ENCODE measurements at regions not wholly inside any gene's neighbourhood (a gene's known extent, or its start where the extent isn't known, plus 50 kb on each side); places are given as distances from the start of the nearest gene placed in this dataset.

DNA sequence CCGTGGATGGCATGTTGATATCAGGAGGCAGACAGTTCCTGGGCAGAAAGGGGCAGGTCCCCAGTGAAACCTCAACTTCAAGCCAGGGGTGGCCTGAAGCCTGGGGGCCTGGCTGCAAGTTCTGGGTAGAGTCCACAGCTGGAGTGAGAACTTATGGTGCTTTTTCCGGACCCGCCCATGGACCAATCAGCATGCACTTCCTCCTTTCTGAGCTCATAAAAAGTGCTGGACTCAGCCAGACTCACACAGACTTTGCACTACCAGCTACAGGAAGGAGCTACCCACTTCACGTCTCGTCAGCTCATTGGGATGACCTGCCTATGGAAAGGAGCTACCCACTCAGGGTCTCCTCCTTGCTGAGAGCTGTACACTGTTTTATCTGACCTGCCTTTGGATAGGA is 183.1 kb upstream of the MC4R start:
- DNase-seq (ENCODE audit: low spot score): no peak

DNA sequence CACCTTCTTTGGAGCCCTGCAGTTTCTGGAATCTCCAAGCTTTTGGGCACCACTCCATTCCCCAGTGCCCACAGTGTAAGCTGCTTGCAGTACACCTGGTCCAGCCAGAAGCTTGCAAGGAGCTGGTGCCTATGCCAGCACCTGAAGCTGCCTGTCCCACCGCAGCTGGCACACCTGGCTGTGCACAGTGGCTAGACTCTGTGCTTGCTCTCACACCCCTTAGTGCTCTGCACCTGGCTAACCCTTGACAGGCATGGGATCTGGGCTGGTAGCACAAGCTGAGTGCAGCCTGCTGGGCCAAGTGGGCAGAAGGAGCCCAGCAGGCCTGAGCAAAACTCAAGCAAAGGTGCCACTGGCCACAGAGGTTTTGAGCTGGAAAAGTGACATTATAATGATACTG is 183.8 kb upstream of the MC4R start:
- DNase-seq (ENCODE audit: low spot score): no peak

DNA sequence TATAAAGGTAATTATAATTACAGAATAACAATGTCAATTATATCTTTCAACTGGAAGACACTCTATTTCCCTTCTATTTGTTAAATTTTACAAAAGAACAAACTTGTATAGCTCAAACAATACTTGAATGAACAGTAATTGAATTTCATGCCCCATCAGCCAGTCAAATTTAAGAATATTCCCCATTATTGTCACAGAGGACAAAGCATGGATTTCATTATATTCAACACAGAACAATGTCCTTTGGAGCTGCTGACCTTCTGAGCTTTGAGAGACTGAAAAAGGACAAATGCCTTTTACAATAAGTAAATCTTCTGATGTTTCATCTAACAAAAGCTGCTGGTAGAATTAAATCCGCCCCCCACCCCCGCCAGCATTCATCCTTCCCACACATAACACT is 187.5 kb upstream of the MC4R start:
- DNase-seq (ENCODE audit: low spot score): no peak

DNA sequence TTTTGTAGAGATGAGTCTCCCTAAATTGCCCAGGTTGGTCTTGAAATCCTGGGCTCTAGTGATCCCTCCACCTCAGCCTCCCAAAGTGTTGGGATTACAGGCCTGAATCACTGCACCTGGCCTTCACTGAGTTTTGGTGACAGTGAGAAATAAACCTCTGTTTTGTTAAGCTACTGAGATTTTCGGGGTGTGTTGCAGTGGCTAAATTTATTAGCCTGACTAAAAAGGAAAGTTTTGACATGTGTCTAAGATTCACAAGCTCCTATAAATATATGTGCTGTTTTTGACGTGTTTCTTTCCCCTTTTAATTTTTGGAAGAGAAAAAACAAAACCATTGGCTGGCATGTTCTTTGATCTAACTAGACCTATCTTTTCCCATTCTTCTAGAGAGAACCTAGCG is 190.5 kb upstream of the MC4R start:
- DNase-seq (ENCODE audit: low spot score): no peak

DNA sequence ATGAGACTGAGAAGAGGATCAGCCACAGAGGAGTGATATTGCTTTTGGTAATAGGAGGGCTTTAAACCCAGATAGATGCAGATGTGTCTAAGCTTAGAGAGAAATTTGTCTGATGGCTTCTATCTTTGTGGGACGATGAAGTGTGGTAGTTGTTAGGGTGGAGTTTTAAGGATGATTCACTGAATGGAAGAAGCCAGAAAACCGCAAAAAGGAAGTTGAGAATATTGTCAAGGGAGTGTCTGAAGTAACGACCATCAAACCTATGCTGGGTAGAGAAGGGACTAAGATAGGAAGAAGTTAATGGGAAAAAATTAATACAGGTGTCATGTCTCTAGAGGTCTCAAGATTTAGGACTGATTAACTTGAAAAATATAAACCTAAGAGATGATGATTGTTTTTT is 195.6 kb upstream of the MC4R start:
- DNase-seq (ENCODE audit: low spot score): no peak

DNA sequence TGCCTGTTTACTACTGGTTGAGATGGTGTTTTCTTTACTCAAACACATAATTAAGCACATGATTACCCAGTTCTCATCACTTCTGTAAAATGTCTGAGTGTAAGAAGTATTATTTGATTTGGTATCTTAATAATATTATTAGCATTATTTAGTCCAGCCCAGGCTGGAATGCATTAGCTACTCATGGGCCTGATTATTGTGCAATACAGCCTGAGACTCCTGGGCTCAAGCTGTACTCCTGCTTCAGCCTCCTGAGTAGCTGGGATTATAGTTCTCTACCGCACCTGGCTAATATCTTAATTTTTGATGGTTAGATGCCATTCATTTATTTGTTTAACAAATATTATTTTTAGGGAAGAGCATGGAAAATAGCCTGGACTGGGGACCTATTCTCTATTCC is 197.6 kb upstream of the MC4R start:
- no peak for DNase-seq (ENCODE audit: low spot score)

DNA sequence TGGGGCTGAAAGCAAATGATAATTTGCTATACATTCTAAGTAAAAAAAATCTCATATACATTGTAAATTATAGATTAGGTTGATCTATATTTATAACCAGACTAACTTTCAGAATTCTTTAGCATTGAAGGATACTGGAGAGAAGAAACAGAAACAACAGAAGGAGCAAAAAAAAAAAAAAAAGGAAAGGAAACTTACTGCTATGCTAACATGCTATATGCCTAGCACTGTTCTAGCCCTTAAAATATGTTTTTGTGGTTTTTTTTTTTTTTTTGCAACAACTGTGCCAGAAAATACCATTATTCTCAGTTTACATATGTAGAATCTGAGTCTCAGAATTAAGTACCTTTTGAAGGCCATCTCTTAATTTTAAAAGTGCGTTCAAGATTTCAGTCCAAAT is 204.9 kb upstream of the MC4R start:
- DNase-seq (ENCODE audit: low spot score): no peak

DNA sequence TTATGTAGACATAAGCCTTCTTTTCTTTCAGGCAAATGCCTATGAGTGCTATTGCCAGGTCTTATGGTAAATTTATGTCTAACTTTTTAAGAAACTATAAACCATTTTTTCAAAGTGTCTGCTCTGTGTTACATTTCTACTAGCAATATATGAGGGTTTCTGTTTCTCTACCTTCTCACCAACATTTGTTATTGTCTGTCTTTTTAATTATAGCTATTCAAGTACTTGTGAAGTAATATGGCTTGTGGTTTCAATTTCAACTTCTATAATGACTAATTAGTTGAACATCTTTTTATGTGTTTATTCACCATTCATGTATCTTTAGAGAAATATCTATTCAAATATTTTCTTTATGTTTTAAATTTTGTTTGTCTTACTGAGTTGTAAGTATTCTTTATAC is 213.1 kb upstream of the MC4R start:
- DNase-seq (ENCODE audit: low spot score): no peak

DNA sequence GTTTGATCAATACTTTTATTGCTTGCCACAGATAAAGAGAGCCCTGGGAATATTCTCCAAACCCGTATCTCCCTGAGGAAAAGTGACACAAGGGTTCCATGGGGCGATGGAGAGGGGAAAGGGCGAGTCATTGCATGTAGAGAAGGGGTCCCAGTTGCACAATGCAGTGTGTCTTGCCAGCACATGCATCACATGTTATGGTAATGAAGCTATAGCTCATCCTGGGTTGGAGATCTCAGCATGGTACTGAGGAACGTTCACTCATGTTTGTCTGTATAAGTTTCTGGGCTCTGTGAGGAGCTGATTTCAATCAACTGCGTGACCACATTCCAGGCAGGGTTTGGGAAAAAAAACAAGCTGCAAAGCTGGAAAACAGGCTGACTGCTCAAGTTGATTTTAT is 220.7 kb upstream of the MC4R start:
- DNase-seq (ENCODE audit: low spot score): no peak

DNA sequence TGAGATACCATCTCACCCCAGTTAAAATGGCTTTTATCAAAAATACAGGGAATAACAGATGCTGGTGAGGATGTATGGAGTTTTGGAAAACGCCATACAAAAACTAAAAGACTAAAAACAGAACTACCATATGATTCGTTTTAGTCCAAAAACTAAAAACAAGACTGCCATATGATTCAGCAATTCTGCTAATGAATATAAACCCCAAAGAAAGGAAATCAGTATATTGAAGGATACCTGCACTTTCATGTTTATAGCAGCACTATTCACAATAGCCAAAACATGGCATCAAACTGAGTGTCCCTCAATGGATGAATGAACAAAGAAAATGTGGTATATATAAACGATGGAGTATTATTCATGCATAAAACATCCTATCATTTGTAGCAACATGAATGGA is 224.4 kb upstream of the MC4R start:
- DNase-seq (ENCODE audit: low spot score): no peak

DNA sequence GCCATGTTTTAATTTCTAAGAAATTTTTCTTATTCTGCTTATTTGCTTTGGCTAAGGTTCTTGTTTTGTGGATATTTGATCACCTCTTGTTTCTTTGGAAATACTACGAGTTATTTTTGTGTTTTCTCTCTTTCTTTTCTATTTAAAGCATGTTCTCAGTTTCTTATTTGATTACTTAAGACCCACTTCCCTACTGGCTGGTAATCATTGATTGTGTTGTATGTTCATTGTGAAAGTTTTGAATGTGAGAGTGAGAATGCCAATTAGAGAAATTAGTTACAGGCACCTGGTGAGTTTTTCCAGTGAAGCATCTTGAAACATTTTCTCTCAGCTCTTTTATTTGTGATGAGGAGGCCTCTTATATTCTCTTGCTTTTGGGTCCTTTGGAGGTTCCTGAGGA is 226.7 kb upstream of the MC4R start:
- DNase-seq (ENCODE audit: low spot score): no peak

DNA sequence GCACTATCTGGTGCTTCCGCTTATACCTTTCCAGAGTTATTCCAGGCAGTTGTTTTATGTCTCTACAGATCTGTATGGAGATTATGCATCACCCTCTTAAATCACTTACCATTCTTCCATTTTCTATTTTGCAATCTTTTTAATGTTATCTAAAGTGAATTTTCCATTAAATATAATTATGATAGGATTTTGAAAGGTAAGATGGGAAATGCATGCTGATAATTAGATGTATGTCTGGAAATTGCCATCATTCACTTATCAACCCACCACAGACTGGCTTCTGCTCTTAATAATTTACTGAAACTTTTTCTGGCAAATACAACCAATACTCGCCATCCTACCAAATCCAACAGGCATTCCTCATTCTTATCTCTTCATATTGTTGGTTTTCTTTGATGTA is 227.4 kb upstream of the MC4R start:
- DNase-seq (ENCODE audit: low spot score): no peak

DNA sequence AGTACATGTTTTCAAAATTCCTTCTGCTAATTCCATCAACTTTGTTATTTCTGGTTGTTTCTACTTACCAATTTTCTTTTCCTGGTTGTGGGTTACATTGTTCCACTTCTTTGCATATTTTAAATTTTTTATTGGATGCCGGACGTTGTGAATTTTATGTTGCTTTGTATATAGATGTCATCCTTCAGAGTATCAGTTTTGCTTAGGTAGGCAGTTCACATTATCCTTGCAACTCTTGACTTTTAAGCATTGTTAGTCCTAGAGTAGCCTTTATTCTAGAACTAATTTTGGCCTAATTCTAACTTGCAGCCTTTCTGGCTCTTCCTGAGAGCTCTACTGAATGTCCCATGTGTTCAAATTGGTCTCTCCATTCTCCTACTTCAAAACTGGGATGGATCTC is 228.7 kb upstream of the MC4R start:
- DNase-seq (ENCODE audit: low spot score): no peak

DNA sequence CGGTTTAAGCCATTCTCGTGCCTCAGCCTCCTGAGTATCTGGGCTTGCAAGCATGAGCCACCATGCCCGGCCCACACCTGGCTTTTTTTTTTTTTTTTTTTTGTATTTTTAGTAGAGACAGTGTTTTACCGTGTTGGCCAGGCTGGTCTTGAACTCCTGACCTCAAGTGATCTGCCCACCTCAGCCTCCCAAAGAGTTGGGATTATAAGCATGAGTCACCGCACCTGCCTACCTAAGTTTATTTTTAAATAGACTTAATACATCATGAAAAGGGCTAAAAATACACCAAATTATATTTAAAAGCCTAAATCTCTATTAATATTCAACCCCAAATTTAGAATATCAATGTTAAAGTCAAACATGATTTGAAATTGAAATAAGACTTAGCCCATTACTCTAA is 250.8 kb upstream of the MC4R start:
- no peak for DNase-seq (ENCODE audit: low spot score)

DNA sequence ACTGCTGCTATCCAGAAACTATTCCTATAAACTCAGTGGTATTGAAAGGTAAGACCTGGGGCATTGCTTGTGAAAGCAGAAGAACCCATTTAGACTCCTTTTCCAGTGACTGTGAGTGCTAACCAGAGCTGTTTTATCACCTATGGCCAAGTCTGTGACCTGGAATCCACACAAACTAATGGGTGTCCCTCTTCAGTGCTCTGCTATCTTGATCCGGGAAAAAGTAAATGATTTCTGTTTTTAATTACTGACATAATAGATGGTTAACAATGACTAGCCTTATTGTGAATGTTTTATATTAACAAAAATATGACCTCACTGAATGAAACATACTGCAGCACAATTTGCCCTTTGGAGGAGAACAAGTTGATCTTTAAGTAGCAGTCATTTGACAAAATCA is 251.6 kb upstream of the MC4R start:
- no peak for DNase-seq (ENCODE audit: low spot score)

DNA sequence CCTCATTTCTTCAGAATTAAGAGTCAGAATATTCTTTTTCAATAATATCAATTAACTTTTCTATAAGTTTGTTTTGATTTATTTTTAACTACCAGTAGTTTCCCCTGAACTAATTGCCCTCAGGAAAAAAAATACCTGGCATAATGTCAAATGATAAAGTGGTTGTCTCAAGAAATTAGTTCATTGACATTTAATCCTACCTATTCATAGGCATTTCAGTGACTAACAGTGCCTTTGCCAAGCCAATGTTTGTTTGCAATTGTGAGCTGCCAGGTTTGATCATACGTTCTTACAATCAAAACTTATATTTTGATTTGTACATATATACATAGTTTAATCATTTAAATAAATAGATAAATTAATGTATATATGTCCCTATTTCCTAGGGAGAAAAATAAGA is 267.3 kb upstream of the MC4R start:
- DNase-seq (ENCODE audit: low spot score): no peak

DNA sequence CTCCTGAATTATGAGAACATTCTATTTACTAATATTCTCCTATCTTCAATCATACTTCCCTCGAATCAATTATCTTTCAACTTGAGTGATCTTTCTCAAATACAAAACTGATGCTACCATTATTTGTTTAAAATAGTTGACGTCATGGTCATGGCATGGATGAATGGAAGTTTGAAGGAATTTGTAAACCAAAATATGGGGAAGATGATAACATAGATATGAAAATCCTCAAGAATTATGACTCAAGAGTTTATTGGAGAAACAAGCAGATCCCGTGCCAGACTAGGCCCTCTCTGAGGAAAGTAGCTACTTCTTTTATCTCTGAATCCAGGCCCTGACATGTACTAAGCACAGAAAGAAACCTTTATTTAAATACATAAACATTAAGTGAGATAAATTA is 270.4 kb upstream of the MC4R start:
- no peak for DNase-seq (ENCODE audit: low spot score)

DNA sequence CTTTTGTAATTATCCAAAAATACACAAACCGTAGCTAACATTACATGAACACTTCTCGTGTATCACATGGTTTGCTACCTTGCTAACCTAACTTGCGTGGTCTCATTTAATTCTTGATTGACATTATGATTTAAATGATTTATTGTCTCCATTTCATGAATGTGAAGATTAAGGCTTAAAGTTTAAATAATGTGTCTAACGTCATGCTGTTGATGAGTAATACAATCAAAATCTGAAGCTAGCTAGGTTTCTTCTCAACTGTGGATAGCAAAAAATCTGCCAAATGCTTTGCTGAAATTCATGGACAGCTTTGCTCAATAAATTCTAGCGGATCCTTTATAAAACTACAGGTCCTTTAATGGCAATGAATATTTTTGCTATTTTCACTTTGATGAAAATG is 274.1 kb upstream of the MC4R start:
- no peak for DNase-seq (ENCODE audit: low spot score)

DNA sequence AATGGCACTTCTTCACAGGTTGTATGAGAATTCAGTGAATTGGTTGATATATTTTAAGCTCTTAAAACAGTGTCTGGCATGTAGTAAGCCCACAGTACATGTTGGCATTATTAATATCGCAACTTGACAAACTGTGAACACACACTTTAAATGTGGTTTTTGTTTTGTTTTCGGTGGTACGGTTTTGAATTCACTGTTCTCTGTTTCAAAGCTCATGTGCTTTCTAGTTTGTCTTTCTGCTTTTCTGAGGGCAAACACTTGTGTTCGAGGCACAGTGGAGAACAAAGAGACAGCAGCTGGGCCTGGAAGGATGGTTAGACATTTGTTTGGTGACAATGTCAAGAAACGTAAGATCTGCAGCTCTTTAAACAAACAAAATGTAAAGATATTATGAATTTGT is 276.5 kb upstream of the MC4R start:
- no peak for DNase-seq (ENCODE audit: low spot score)

DNA sequence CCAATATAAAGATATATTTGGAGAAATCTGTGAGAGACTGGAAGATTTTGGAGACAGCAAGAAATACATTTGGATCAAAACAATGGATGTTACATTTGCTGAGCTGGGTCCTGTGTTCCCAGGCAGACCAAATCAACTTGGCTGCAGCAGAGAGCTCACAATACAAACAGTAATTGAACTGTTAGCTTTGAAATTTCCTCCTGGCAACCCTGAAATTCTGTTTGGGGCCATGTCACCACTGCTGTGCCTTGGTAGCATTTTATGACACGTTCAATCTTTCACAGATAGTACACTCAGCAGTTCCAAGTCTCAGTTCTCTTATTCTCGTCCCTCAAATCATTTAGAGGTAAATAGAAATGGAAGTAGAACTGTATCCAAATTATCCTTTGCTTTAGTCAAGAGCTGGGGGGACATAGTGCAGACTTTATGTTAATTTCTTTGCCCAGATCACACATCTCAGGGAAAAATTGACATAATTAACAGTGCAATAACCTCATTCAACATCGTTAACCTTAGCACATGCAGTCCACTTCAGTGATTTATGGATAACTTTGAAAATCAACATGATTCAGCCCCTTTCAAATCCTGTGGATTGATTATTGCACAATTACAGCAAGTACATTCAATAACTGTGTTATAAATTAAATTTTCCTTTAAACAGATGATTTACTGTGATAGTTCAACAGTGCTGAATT is 277.4 kb upstream of the MC4R start:
- DNase-seq (ENCODE audit: low spot score): no peak

DNA sequence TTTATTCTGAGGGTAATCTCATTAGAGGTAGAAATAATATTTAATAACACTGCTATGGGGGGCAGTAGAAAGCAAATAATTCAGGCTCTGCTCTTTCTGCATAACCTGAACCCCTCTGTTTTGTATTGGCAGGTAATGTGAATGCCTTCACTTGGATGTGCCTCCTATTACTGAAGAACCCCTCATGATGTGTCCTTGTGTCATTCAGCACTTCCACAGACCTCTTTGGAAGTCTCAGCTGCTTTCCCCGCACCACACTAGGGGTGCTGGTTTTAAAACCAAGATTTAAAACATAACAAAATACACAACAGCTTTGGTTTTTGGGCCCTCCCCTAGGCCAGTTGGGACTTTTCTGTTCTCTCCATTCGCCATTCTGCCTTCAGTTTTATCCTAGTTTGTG is 281.7 kb upstream of the MC4R start:
- DNase-seq (ENCODE audit: low spot score): no peak

DNA sequence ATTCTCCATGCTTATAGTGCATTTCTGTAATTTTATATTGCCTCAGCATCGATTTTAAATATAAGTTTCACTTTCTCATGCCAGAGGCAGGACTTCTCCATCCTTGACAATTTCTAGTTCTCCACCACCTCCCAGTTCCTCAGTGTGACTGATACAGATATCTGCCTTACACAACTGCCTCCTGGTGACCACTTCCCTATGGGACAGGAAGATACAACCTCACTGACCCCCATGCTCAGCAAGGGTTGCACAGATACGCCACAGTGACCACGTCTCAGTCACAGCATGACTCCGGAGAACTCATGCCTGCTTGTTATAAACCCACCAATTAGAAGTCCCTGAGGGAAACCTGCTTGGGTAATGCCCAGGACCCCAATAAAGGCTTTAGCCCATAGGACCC is 284.0 kb upstream of the MC4R start:
- DNase-seq (ENCODE audit: low spot score): no peak

DNA sequence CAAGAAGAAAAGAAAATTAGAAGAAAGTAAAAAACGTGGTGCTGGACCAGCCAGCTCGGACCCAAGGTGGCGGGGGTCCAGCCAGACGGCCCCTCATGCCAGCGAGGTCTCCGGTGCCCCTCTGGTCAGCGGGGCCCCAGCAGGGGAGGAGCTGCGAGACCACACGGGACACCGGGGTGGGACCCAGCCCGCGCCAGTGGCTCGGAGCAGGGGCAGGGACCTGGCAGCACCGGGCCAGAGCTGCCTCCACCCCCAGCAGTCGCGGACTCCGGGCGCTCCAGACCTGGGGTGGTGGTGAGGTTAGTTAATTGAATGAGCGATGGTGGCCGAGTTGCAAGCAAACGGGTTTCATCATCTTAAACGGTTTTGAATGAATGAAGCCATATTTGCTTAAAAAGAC is 289.9 kb upstream of the MC4R start:
- no peak for DNase-seq (ENCODE audit: low spot score)

DNA sequence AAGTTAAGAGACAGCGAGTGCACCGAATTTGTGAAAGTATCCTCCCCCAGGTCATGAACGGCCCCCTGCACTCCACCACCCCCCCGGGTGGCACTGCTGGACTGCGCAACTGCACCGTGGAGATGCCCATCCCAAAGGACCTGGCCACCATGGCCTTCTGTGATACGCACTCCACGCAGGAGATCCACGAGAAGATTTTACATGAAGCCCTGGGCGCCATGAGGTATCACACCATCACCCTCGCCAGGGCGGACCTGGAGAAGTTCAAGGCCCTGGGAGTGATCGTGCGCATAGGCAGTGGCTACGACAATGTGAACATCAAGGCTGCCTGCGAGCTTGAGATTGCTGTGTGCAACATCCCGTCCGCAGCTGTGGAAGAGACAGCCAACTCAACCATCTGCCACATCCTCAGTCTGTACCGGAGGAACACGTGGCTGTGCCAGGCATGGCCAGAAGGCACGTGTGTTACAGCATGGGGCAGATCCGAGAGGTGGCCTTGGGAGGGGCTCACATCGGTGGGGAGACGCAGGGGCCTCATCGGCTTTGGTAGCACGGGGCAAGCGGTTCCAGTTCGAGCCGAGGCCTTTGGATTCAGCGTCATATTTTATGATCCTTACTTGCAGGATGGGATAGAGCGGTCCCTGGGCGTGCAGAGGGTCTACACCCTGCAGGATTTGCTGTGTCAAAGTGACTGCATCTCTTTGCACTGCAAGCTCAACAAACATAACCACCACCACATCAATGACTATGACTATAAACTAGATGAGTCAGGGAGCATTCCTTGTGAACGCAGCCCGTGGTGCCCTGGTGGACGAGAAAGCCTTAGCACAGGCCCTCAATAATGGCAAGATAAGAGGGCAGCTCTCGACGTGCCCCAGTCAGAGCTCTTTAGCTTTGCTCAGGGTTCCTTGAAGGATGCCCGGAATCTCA is 290.8 kb upstream of the MC4R start:
- no peak for DNase-seq (ENCODE audit: low spot score)

All from kidney tubule cell (primary cell).